Stimulated activated CD8-positive, alpha-beta memory T cell treated with anti-CD3 and anti-CD28 coated beads, Interleukin-7, amount 100 ng/mL, for 1 hour (primary cell): ENCODE measurements at regions not wholly inside any gene's neighbourhood (a gene's known extent, or its start where the extent isn't known, plus 50 kb on each side); places are given as distances from the start of the nearest gene placed in this dataset.

ENCODE experiments used
- DNase-seq, 2 donors: peaks; one replicate each; pipeline ENCODE4 v3.0.0-alpha.2; 2020; ENCODE audit warnings: low read depth in 2 of 2

GRCh38 chr4:152095701-152096070, 334.9 kb upstream of the GATB start:
- DNase-seq: no peak

DNA sequence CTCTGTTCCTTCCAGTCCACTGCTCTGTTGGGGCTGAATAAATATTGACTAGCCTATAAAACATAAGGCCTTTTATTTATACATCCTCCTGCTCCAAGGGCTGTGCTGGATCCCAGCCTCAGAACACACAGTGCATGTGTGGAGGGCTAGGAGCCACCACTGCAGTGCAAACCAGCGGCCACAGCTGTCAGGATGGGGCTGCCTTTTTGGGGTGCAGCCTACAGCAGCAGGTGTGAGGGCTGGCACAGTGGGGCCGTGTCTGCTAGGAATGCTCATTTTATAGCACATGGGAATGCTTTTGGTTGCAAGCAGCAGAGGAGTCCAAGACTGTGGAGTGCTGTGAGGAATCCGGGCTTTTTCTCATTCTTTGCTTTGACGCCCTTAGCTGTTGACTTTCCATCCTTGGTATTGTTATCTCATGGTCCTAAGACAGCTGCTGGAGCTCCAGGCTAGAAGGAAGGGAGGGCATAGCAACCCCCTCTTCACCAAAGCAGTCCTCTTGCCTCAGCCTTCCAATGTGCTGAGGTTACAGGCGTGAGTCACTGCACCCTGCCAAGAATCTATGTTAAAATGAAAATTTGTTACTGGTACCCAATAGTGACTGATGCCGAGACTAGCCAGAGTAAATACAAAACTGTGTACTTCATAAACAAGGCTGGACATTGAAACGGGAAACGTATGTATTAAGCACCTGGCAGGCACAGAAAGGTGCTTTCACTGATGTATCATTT, 334.3 kb upstream of the GATB start:
- no peak for DNase-seq

GRCh38 chr4:152091405-152091804, 330.6 kb upstream of the GATB start:
- no peak for DNase-seq

- DNase-seq: no peak
These were observed 329.7 kb upstream of the GATB start for GRCh38 chr4:152090543-152090942.

- no peak for DNase-seq
These were observed 328.8 kb upstream of the GATB start for GRCh38 chr4:152089584-152089983.

DNA sequence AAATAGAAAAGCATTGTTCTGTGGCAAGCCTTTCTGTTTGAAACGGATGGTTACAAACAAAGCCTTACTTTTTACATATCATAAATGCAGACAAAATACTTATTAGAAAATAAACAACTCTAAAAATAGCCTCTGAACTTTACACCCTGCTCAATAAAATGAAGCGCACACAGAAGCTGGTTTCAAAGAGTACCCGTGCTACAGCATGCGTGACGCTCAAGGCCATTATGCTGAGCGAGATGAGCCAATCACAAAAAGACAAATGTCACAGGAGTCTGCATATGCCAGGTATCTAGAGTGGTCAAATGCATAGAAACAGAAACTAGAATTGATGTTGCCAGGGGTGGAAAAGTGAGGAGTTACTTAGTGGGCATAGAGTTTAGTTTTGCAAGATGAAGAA, 326.5 kb upstream of the GATB start:
- DNase-seq: no peak

DNA sequence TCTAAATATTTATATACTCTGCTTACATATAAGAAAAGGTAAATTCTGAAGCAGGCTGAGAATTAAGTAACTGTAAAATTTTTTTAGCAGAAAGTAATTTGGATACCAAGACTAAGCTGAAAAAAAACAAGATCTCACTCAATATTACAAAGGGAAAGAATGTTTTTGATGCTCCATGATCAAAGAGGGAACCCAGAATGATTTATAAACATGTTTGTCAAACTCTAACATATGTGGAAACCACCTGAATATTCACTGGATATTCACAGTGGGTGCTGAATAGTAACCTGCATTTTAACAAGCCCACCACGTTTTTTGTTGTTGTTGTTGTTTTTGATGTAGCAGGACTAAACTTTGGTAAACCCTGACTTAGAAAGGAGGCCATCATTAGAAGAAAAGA, 324.9 kb upstream of the GATB start:
- DNase-seq: no peak

- no peak for DNase-seq
These were observed 322.5 kb upstream of the GATB start for GRCh38 chr4:152083338-152083737.

DNA sequence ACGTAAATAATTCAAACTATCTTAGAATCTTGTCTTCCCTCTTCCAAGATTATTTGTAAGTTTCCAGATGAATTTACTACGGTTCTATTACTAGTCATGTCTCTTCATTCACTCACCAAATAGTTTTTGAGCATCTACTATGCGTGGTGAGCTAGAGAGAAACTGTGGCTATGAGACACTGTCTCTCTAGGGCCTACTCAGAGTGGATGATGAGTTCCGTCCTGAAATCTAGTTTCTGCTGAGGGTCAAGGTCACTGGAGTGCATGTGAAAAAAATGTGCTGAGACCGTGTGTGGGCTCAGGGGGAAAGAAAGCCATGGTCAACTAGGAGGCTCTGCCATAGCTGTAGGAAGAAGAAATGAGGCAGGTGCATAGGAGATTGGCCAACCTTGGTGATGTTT, 320.2 kb upstream of the GATB start:
- DNase-seq: no peak

GRCh38 chr4:152079543-152080293, 318.9 kb upstream of the GATB start:
- DNase-seq: no peak

GRCh38 chr4:152079079-152079478, 318.3 kb upstream of the GATB start:
- DNase-seq: no peak

- no peak for DNase-seq
These were observed 316.8 kb upstream of the GATB start for GRCh38 chr4:152077582-152077981.

- no peak for DNase-seq
These were observed 314.6 kb upstream of the GATB start for GRCh38 chr4:152075253-152075928.

- DNase-seq: no peak
These were observed 313.8 kb upstream of the GATB start for GRCh38 chr4:152074573-152074972.

GRCh38 chr4:152074088-152074437, 313.3 kb upstream of the GATB start:
- DNase-seq: no peak

DNA sequence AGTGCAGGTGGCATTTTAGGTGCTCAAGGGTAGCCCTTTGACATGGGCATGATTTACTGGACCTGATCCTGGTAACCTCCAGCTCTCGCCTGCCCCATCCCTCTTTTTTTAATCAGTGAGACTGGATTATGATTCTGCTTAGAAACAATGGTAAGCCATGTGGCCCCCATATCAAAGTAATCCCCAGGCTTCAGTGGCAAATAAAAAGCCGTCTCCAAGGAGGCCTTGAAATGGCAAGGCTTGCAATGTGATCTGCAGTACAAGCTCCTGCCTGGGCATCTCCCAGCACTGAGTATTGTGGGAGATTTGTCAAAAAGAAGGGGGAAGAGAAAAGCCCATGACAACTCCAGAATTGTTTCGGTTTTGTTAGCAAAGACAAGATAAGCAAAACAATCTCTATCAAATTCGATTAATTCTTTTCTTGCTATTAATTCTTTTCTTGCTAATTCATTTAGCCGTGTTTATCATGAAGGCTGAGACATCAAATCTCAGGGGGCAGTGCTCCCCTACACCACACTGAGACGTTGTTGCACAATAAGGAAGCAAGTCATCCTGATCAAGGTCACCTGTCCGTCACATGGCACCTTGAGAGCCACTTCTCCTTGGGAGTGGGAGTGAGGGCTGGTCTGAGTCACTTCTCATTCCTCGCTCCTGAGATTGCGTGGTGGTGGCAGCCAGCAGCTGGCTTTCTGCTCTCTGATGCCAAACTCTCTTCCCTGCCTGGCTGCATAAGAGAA, 312.7 kb upstream of the GATB start:
- DNase-seq: no peak

- DNase-seq: no peak
These were observed 312.1 kb upstream of the GATB start for GRCh38 chr4:152072906-152073305.

GRCh38 chr4:152072001-152072485, 311.2 kb upstream of the GATB start:
- DNase-seq: no peak

- no peak for DNase-seq
These were observed 310.0 kb upstream of the GATB start for GRCh38 chr4:152070854-152071253.

GRCh38 chr4:152068866-152069265, 308.1 kb upstream of the GATB start:
- DNase-seq: no peak

GRCh38 chr4:152065545-152065944, 304.7 kb upstream of the GATB start:
- no peak for DNase-seq

DNA sequence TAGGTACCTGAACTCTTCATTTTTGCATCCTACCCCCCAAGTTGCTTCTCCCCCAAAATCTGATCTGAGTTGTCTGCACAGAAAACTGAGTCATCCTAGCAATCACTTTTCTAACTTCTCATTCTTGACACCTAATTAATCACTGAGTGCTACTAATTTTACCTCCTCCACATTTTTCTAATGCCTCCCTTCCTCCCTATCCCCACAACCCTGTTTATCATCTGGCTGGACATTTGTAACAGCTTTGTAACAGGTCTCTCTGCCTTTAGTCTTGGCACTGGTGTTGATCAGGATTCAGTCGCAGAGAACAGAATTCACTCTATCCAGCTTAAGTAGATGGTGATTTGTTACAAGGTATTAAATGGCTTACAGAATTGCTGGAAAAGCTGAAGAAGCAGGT, 303.9 kb upstream of the GATB start:
- DNase-seq: no peak
